Dendritic cell treated with granulocyte-macrophage colony-stimulating factor and Interleukin-4, amounts not matched to agents 40 ng/mL and 50 ng/mL, for 4 days (primary cell): ENCODE measurements at regions not wholly inside any gene's neighbourhood (a gene's known extent, or its start where the extent isn't known, plus 50 kb on each side); places are given as distances from the start of the nearest gene placed in this dataset.
"Not testable (repeated sequence)": the region's sequence is repeated elsewhere in the genome, so short reads cannot be mapped to it uniquely, and the experiment has no call there.

ENCODE experiments used
- H3K27ac Mint-ChIP-seq: one replicate; pipeline ENCODE4 v1.8.0; 2022; ENCODE audit warnings: mild to moderate bottlenecking, mixed read lengths
- H3K27me3 Mint-ChIP-seq: one replicate; pipeline ENCODE4 v1.8.0; 2022; ENCODE audit warnings: mild to moderate bottlenecking, mixed read lengths
- H3K36me3 Mint-ChIP-seq: one replicate; pipeline ENCODE4 v1.8.0; 2022; ENCODE audit warnings: low read depth, mixed read lengths
- H3K4me1 Mint-ChIP-seq: one replicate; pipeline ENCODE4 v1.8.0; 2022; ENCODE audit warnings: low read depth, mixed read lengths
- H3K4me3 Mint-ChIP-seq: one replicate; pipeline ENCODE4 v1.8.0; 2022; ENCODE audit warnings: mild to moderate bottlenecking, moderate library complexity, mixed read lengths
- H3K9me3 Mint-ChIP-seq: one replicate; pipeline ENCODE4 v1.8.0; 2022; ENCODE audit warnings: mixed read lengths
- intact Hi-C: fragments of 100-400 bp; cut with micrococcal nuclease; formaldehyde crosslinking; loops from one replicate; pipeline ENCODE4 v1.15.0; 2022

- H3K27ac Mint-ChIP-seq = no peak overlapping the region
- no peak overlapping the region for H3K4me3 Mint-ChIP-seq
- H3K4me1 Mint-ChIP-seq = peaks cover 6% of the 10 kb centered on the region
- peaks cover 62% of the 10 kb centered on the region for H3K36me3 Mint-ChIP-seq
- H3K9me3 Mint-ChIP-seq = no peaks in the 10 kb centered on the region
- intact Hi-C loops = no loop called here
- H3K27me3 Mint-ChIP-seq = no peaks in the 10 kb centered on the region
Measured at GRCh38 chr3:51588724-51589123, 50.2 kb downstream of the RAD54L2 start.

GRCh38 chr3:51591231-51591630 lies 52.7 kb downstream of the RAD54L2 start:
- Mint-ChIP-seq H3K36me3 (peaks cover 80% of the 10 kb centered on the region), H3K4me3 (no peak overlapping the region), H3K27me3 (no peaks in the 10 kb centered on the region), H3K27ac (no peak overlapping the region), H3K9me3 (no peaks in the 10 kb centered on the region), H3K4me1 (peaks cover 6% of the 10 kb centered on the region)
- intact Hi-C loops = loop anchor here (2.0 kb wide), 1 partner anchor 26 kb away; no protein-coding TSS in a partner anchor

GRCh38 chr3:51593697-51594096 lies 55.2 kb downstream of the RAD54L2 start:
- intact Hi-C loops = no loop called here
- no peak overlapping the region for H3K27ac Mint-ChIP-seq
- no peak overlapping the region for H3K4me3 Mint-ChIP-seq
- H3K27me3 Mint-ChIP-seq = no peaks in the 10 kb centered on the region
- peaks cover 4% of the 10 kb centered on the region for H3K4me1 Mint-ChIP-seq
- H3K9me3 Mint-ChIP-seq = no peaks in the 10 kb centered on the region
- peaks cover 78% of the 10 kb centered on the region for H3K36me3 Mint-ChIP-seq

GRCh38 chr3:51599638-51600037 lies 61.1 kb downstream of the RAD54L2 start:
- H3K27me3 Mint-ChIP-seq, intact Hi-C loops, H3K27ac Mint-ChIP-seq, H3K4me3 Mint-ChIP-seq, H3K9me3 Mint-ChIP-seq, H3K4me1 Mint-ChIP-seq: not testable (repeated sequence)
- H3K36me3 Mint-ChIP-seq = peaks cover 46% of the 10 kb centered on the region

- Mint-ChIP-seq H3K4me3 (no peak overlapping the region), H3K4me1 (peaks cover 8% of the 10 kb centered on the region), H3K36me3 (peaks cover 25% of the 10 kb centered on the region), H3K9me3 (no peaks in the 10 kb centered on the region), H3K27ac (no peak overlapping the region), H3K27me3 (no peaks in the 10 kb centered on the region)
- intact Hi-C loops = no loop called here
Measured at GRCh38 chr3:51604212-51604611, 65.7 kb downstream of the RAD54L2 start.

GRCh38 chr3:51605938-51606337 lies 65.1 kb upstream of the TEX264 start:
- peaks cover 7% of the 10 kb centered on the region for H3K4me1 Mint-ChIP-seq
- H3K27ac Mint-ChIP-seq = no peak overlapping the region
- H3K9me3 Mint-ChIP-seq = no peaks in the 10 kb centered on the region
- peaks cover 25% of the 10 kb centered on the region for H3K36me3 Mint-ChIP-seq
- no peaks in the 10 kb centered on the region for H3K27me3 Mint-ChIP-seq
- H3K4me3 Mint-ChIP-seq = no peak overlapping the region
- intact Hi-C loops = no loop called here

GRCh38 chr3:51606871-51607270 lies 64.2 kb upstream of the TEX264 start:
- H3K4me1 Mint-ChIP-seq, H3K27ac Mint-ChIP-seq, H3K4me3 Mint-ChIP-seq, intact Hi-C loops, H3K9me3 Mint-ChIP-seq, H3K27me3 Mint-ChIP-seq: not testable (repeated sequence)
- peaks cover 19% of the 10 kb centered on the region for H3K36me3 Mint-ChIP-seq

- Mint-ChIP-seq H3K4me1 (peaks cover 13% of the 10 kb centered on the region), H3K36me3 (peaks cover 10% of the 10 kb centered on the region)
- H3K9me3 Mint-ChIP-seq, H3K4me3 Mint-ChIP-seq, H3K27me3 Mint-ChIP-seq, intact Hi-C loops, H3K27ac Mint-ChIP-seq: not testable (repeated sequence)
Measured at GRCh38 chr3:51607591-51608325, 63.3 kb upstream of the TEX264 start.

- no peak overlapping the region for H3K27ac Mint-ChIP-seq
- intact Hi-C loops = no loop called here
- H3K36me3 Mint-ChIP-seq = peaks cover 20% of the 10 kb centered on the region
Measured at GRCh38 chr3:51610708-51611107, 60.3 kb upstream of the TEX264 start.

GRCh38 chr3:51617597-51617996 lies 53.5 kb upstream of the TEX264 start:
- Mint-ChIP-seq H3K9me3 (no peaks in the 10 kb centered on the region), H3K4me1 (peaks cover 22% of the 10 kb centered on the region), H3K27me3 (no peaks in the 10 kb centered on the region), H3K4me3 (no peak overlapping the region), H3K27ac (no peak overlapping the region), H3K36me3 (peaks cover 10% of the 10 kb centered on the region)
- intact Hi-C loops = no loop called here

More at GRCh38 chr3:51610708-51611107, 60.3 kb upstream of the TEX264 start:
- Mint-ChIP-seq H3K9me3 (no peaks in the 10 kb centered on the region), H3K4me3 (no peak overlapping the region), H3K4me1 (peaks cover 11% of the 10 kb centered on the region), H3K27me3 (no peaks in the 10 kb centered on the region)

- H3K9me3 Mint-ChIP-seq, H3K27ac Mint-ChIP-seq, H3K4me3 Mint-ChIP-seq, H3K27me3 Mint-ChIP-seq, H3K36me3 Mint-ChIP-seq, intact Hi-C loops: not testable (repeated sequence)
- peaks cover 26% of the 10 kb centered on the region for H3K4me1 Mint-ChIP-seq
Measured at GRCh38 chr3:51618038-51618437, 53.0 kb upstream of the TEX264 start.

- H3K4me1 Mint-ChIP-seq = peaks cover 28% of the 10 kb centered on the region
- peaks cover 5% of the 10 kb centered on the region for H3K36me3 Mint-ChIP-seq
- no peaks in the 10 kb centered on the region for H3K9me3 Mint-ChIP-seq
- H3K27ac Mint-ChIP-seq = no peak overlapping the region
- intact Hi-C loops = no loop called here
- H3K4me3 Mint-ChIP-seq = no peak overlapping the region
- H3K27me3 Mint-ChIP-seq = no peaks in the 10 kb centered on the region
Measured at GRCh38 chr3:51618496-51618895, 52.6 kb upstream of the TEX264 start.

- no peaks in the 10 kb centered on the region for H3K36me3 Mint-ChIP-seq
- H3K4me3 Mint-ChIP-seq = no peak overlapping the region
- no peak overlapping the region for H3K27ac Mint-ChIP-seq
- H3K27me3 Mint-ChIP-seq = no peaks in the 10 kb centered on the region
- no peaks in the 10 kb centered on the region for H3K9me3 Mint-ChIP-seq
- peaks cover 28% of the 10 kb centered on the region for H3K4me1 Mint-ChIP-seq
- intact Hi-C loops = no loop called here
Measured at GRCh38 chr3:51619983-51620382, 51.1 kb upstream of the TEX264 start.

- Mint-ChIP-seq H3K4me1 (peaks cover 28% of the 10 kb centered on the region), H3K27ac (no peak overlapping the region), H3K36me3 (no peaks in the 10 kb centered on the region), H3K27me3 (no peaks in the 10 kb centered on the region), H3K4me3 (no peak overlapping the region), H3K9me3 (no peaks in the 10 kb centered on the region)
- intact Hi-C loops = no loop called here
Measured at GRCh38 chr3:51620543-51620942, 50.5 kb upstream of the TEX264 start.
